ENCODE measurements at regions not wholly inside any gene's neighbourhood (a gene's known extent, or its start where the extent isn't known, plus 50 kb on each side); places are given as distances from the start of the nearest gene placed in this dataset.

- TF ChIP-seq EP300 (IDR thresholded peaks at IDR 0.05) (no peak), CTCF (IDR thresholded peaks at IDR 0.05) (peak in 3 of 5 experiments; percentile 11 to 45 (median 32)), POLR2A (IDR thresholded peaks at IDR 0.05) (no peak)
Observed at GRCh38 chr2:219997341-219997851, 370.0 kb downstream of the SLC4A3 start.
